ENCODE measurements at regions not wholly inside any gene's neighbourhood (a gene's known extent, or its start where the extent isn't known, plus 50 kb on each side); places are given as distances from the start of the nearest gene placed in this dataset.

GRCh38 chr9:8078641-8079140 lies 279.1 kb upstream of the DMAC1 start:
- no peak for DNase-seq

GRCh38 chr9:8074713-8075286 lies 275.2 kb upstream of the DMAC1 start:
- no peak for DNase-seq

- DNase-seq = no peak
These were observed 271.8 kb upstream of the DMAC1 start for GRCh38 chr9:8071445-8071798.

GRCh38 chr9:8070779-8071444 lies 271.3 kb upstream of the DMAC1 start:
- DNase-seq = peak; percentile 62

- DNase-seq = no peak
These were observed 262.9 kb upstream of the DMAC1 start for GRCh38 chr9:8062459-8062858.

GRCh38 chr9:8053501-8053900 lies 253.9 kb upstream of the DMAC1 start:
- DNase-seq = no peak

GRCh38 chr9:8052991-8053390 lies 253.4 kb upstream of the DMAC1 start:
- no peak for DNase-seq

GRCh38 chr9:8037745-8038144 lies 238.2 kb upstream of the DMAC1 start:
- DNase-seq = no peak

- no peak for DNase-seq
These were observed 237.4 kb upstream of the DMAC1 start for GRCh38 chr9:8036914-8037524.

GRCh38 chr9:8033794-8034193 lies 234.2 kb upstream of the DMAC1 start:
- no peak for DNase-seq

- DNase-seq = no peak
These were observed 230.5 kb upstream of the DMAC1 start for GRCh38 chr9:8030095-8030494.

GRCh38 chr9:8027351-8027750 lies 227.8 kb upstream of the DMAC1 start:
- DNase-seq = no peak

- no peak for DNase-seq
These were observed 226.0 kb upstream of the DMAC1 start for GRCh38 chr9:8025551-8025950.

- peak; percentile 12 for DNase-seq
These were observed 220.6 kb upstream of the DMAC1 start for GRCh38 chr9:8020186-8020585.

- no peak for DNase-seq
These were observed 220.1 kb upstream of the DMAC1 start for GRCh38 chr9:8019636-8020035.

GRCh38 chr9:8014997-8015682 lies 215.6 kb upstream of the DMAC1 start:
- DNase-seq = no peak

- DNase-seq = peak; percentile 34
These were observed 213.4 kb upstream of the DMAC1 start for GRCh38 chr9:8012986-8013385.

GRCh38 chr9:8011974-8012373 lies 212.4 kb upstream of the DMAC1 start:
- DNase-seq = peak; percentile 38

- no peak for DNase-seq
These were observed 197.0 kb upstream of the DMAC1 start for GRCh38 chr9:7996558-7996957.

- no peak for DNase-seq
These were observed 189.2 kb upstream of the DMAC1 start for GRCh38 chr9:7988644-7989280.

- DNase-seq = no peak
These were observed 185.1 kb upstream of the DMAC1 start for GRCh38 chr9:7984692-7985091.

GRCh38 chr9:7984203-7984602 lies 184.6 kb upstream of the DMAC1 start:
- no peak for DNase-seq

- peak; percentile 47 for DNase-seq
These were observed 183.9 kb upstream of the DMAC1 start for GRCh38 chr9:7983490-7983889.

Measured in eye (tissue), 1 donor.